ENCODE measurements at regions not wholly inside any gene's neighbourhood (a gene's known extent, or its start where the extent isn't known, plus 50 kb on each side); places are given as distances from the start of the nearest gene placed in this dataset.

- TF ChIP-seq CTCF (IDR thresholded peaks at IDR 0.05) (no peak), EZH2 (IDR thresholded peaks at IDR 0.05) (no peak), EZH2phosphoT487 (IDR thresholded peaks at IDR 0.05) (no peak)
Measured at GRCh38 chr20:61166324-61166723, 85.7 kb upstream of the CDH4 start.
